ENCODE measurements at regions not wholly inside any gene's neighbourhood (a gene's known extent, or its start where the extent isn't known, plus 50 kb on each side); places are given as distances from the start of the nearest gene placed in this dataset.

- Histone ChIP-seq H3K27me3 (ENCODE audit: control insufficient read depth, insufficient read depth, low read length) (no peaks in the 10 kb centered on the region), H3K4me3 (ENCODE audit: low read depth, low read length) (no peak overlapping the region), H3K36me3 (ENCODE audit: control insufficient read depth, insufficient read depth, low read length) (no peaks in the 10 kb centered on the region)
- TF ChIP-seq, protein P1, sequence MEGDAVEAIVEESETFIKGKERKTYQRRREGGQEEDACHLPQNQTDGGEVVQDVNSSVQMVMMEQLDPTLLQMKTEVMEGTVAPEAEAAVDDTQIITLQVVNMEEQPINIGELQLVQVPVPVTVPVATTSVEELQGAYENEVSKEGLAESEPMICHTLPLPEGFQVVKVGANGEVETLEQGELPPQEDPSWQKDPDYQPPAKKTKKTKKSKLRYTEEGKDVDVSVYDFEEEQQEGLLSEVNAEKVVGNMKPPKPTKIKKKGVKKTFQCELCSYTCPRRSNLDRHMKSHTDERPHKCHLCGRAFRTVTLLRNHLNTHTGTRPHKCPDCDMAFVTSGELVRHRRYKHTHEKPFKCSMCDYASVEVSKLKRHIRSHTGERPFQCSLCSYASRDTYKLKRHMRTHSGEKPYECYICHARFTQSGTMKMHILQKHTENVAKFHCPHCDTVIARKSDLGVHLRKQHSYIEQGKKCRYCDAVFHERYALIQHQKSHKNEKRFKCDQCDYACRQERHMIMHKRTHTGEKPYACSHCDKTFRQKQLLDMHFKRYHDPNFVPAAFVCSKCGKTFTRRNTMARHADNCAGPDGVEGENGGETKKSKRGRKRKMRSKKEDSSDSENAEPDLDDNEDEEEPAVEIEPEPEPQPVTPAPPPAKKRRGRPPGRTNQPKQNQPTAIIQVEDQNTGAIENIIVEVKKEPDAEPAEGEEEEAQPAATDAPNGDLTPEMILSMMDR (IDR thresholded peaks at IDR 0.05; ENCODE audit: insufficient read depth, low read length, severe bottlenecking) = no peak
- no peak for DNase-seq (ENCODE audit: low read depth)
- no peak for FAIRE-seq
These were observed 368.0 kb upstream of the AGTR1 start for GRCh38 chr3:148329481-148330235.

- FAIRE-seq = no peak
- Histone ChIP-seq H3K4me3 (ENCODE audit: low read depth, low read length) (no peak overlapping the region), H3K36me3 (ENCODE audit: control insufficient read depth, insufficient read depth, low read length) (no peaks in the 10 kb centered on the region), H3K27me3 (ENCODE audit: control insufficient read depth, insufficient read depth, low read length) (no peaks in the 10 kb centered on the region)
- TF ChIP-seq, protein P1 (IDR thresholded peaks at IDR 0.05; ENCODE audit: insufficient read depth, low read length, severe bottlenecking) = no peak
- DNase-seq (ENCODE audit: low read depth) = no peak
These were observed 367.2 kb upstream of the AGTR1 start for GRCh38 chr3:148330542-148330941.

GRCh38 chr3:148331081-148331846, 366.4 kb upstream of the AGTR1 start:
- Histone ChIP-seq H3K36me3 (ENCODE audit: control insufficient read depth, insufficient read depth, low read length) (no peaks in the 10 kb centered on the region), H3K27me3 (ENCODE audit: control insufficient read depth, insufficient read depth, low read length) (no peaks in the 10 kb centered on the region), H3K4me3 (ENCODE audit: low read depth, low read length) (no peak overlapping the region)
- DNase-seq (ENCODE audit: low read depth) (no peak), FAIRE-seq (no peak)
- TF ChIP-seq, protein P1 (IDR thresholded peaks at IDR 0.05; ENCODE audit: insufficient read depth, low read length, severe bottlenecking) = no peak

DNA sequence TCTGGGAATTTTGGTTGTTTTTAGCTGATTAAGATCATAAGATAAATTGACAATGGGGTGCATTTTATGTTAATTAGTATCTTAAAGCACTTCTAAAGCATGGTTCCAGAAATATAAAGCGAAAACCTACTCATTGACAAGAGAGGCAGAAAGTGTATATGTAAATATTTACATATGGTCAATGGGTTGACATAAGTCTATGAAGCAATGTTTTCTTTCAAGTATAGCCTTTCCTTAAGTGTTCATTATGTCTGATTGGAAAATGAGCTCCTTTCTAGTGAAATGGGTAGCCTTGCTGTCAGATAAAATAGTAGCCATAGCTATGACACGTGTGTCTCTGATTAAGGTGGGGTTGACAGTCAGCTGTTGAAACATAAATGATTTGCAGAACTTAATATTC, 365.2 kb upstream of the AGTR1 start:
- FAIRE-seq = no peak
- no peak overlapping the region for H3K4me3 ChIP-seq (ENCODE audit: low read depth, low read length)
- H3K36me3 ChIP-seq (ENCODE audit: control insufficient read depth, insufficient read depth, low read length) = no peaks in the 10 kb centered on the region
- H3K27me3 ChIP-seq (ENCODE audit: control insufficient read depth, insufficient read depth, low read length) = no peaks in the 10 kb centered on the region
- TF ChIP-seq, protein P1 (IDR thresholded peaks at IDR 0.05; ENCODE audit: insufficient read depth, low read length, severe bottlenecking) = no peak
- DNase-seq (ENCODE audit: low read depth) = no peak

DNA sequence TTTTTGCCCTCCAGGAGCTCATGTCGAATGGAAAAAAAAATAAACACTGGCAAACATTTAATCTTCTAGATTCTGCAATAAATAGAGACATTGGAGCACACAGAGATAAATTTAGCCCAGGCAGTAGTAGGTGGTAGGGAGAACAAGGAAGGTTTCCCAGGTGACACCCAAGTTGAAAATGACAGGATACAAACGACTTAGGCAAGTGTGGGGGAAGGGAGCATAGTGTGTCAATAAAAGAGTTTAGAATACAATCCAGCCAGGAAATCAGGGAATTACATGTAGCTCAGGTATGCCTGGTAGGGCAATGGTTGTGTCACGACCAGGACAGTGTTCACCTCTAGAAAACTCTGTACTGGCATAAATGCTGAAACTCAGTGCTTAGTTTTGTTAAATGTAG, 364.6 kb upstream of the AGTR1 start:
- TF ChIP-seq, protein P1 (IDR thresholded peaks at IDR 0.05; ENCODE audit: insufficient read depth, low read length, severe bottlenecking) = no peak
- H3K4me3 ChIP-seq (ENCODE audit: low read depth, low read length) = no peak overlapping the region
- no peaks in the 10 kb centered on the region for H3K27me3 ChIP-seq (ENCODE audit: control insufficient read depth, insufficient read depth, low read length)
- DNase-seq (ENCODE audit: low read depth) (peak; percentile 31), FAIRE-seq (no peak)
- no peaks in the 10 kb centered on the region for H3K36me3 ChIP-seq (ENCODE audit: control insufficient read depth, insufficient read depth, low read length)
